IMR-90 (cell line): ENCODE measurements at regions not wholly inside any gene's neighbourhood (a gene's known extent, or its start where the extent isn't known, plus 50 kb on each side); places are given as distances from the start of the nearest gene placed in this dataset.

Source experiments
- ATAC-seq: fragments of 200-7000 bp; cut with Tn5 transposase; 2 replicates; pipeline ENCODE4 v1.9.1; 2020; ENCODE audit warnings: low read depth, mild to moderate bottlenecking, moderate library complexity
- BruUV-seq: library from RNA; stranded (reverse); fragments of 400-500 nt; replicated peaks from 2 replicates; lab custom pipeline; 2021; lab: Mats Ljungman, UMichigan
- CTCF ChIA-PET: fragments of 300-600 bp; formaldehyde crosslinking; extraction: SDS; loops from one replicate; lab custom pipeline; 2021; ENCODE audit warnings: antibody characterized with exemption; lab: Yijun Ruan, JAX
- POLR2A ChIA-PET: fragments of 300-600 bp; sonication (Branson Sonifier 250); formaldehyde crosslinking; loops from one replicate; lab custom pipeline; 2022; ENCODE audit warnings: antibody characterized with exemption; ENCODE audit not compliant: unreplicated experiment; lab: Charles Lee
- DNase-seq: peaks from one replicate; pipeline ENCODE4 v3.0.0; 2013
- H2AFZ ChIP-seq: replicated peaks from 2 replicates; pipeline ENCODE3; 2013; ENCODE audit warnings: low read length, mild to moderate bottlenecking; ENCODE audit not compliant: poor library complexity
- H2AK5ac ChIP-seq: 2 replicates; pipeline ENCODE4 v1.6.1; 2013; ENCODE audit warnings: low read depth, low read length, inconsistent platforms
- H2AK9ac ChIP-seq: replicated peaks from 2 replicates; pipeline ENCODE3; 2013; ENCODE audit warnings: mild to moderate bottlenecking, low read depth, low read length, moderate library complexity; ENCODE audit not compliant: poor library complexity
- H2BK120ac ChIP-seq: 2 replicates; pipeline ENCODE4 v1.6.1; 2013; ENCODE audit warnings: low read depth, low read length, inconsistent platforms
- H2BK15ac ChIP-seq: 3 replicates; pipeline ENCODE4 v1.6.1; 2013; ENCODE audit warnings: low read depth, low read length, inconsistent platforms
- H2BK20ac ChIP-seq: 2 replicates; pipeline ENCODE4 v1.6.1; 2013; ENCODE audit warnings: low read depth, mild to moderate bottlenecking, inconsistent platforms, low read length, moderate library complexity
- H2BK5ac ChIP-seq: 2 replicates; pipeline ENCODE4 v1.6.1; 2013; ENCODE audit warnings: mild to moderate bottlenecking, low read depth, low read length, inconsistent platforms; ENCODE audit not compliant: poor library complexity, severe bottlenecking
- H3K14ac ChIP-seq: replicated peaks from 2 replicates; pipeline ENCODE4 v1.6.1; 2013; ENCODE audit warnings: low read depth, low read length, inconsistent platforms
- H3K18ac ChIP-seq: 2 replicates; pipeline ENCODE4 v1.6.1; 2013; ENCODE audit warnings: low read depth, low read length, control low read depth
- H3K23ac ChIP-seq: 2 replicates; pipeline ENCODE4 v1.6.1; 2013; ENCODE audit warnings: low read depth, low read length, inconsistent platforms
- H3K27ac ChIP-seq: 2 replicates; pipeline ENCODE4 v1.5.1; 2013; ENCODE audit warnings: mild to moderate bottlenecking, control low read depth, low read length; ENCODE audit not compliant: insufficient read depth
- H3K27me3 ChIP-seq: 2 replicates; pipeline ENCODE4 v1.6.1; 2013; ENCODE audit warnings: low read length; ENCODE audit not compliant: control insufficient read depth, insufficient read depth
- H3K36me3 ChIP-seq: 2 replicates; pipeline ENCODE4 v1.6.1; 2013; ENCODE audit warnings: low read length, mixed read lengths; ENCODE audit not compliant: control insufficient read depth, insufficient read depth
- H3K4ac ChIP-seq: 2 replicates; pipeline ENCODE4 v1.6.1; 2013; ENCODE audit warnings: low read depth, low read length, inconsistent platforms
- H3K4me1 ChIP-seq: 2 replicates; pipeline ENCODE4 v1.6.1; 2013; ENCODE audit warnings: low read length, mixed read lengths; ENCODE audit not compliant: control insufficient read depth, insufficient read depth
- H3K4me2 ChIP-seq: 2 replicates; pipeline ENCODE4 v1.6.1; 2013; ENCODE audit warnings: low read depth, mild to moderate bottlenecking, control low read depth, low read length, moderate library complexity
- H3K4me3 ChIP-seq: 2 replicates; pipeline ENCODE4 v1.5.1; 2013; ENCODE audit warnings: low read depth, mild to moderate bottlenecking, control low read depth, low read length, moderate library complexity; ENCODE audit not compliant: insufficient read depth
- H3K56ac ChIP-seq: 2 replicates; pipeline ENCODE4 v1.6.1; 2013; ENCODE audit warnings: low read length, inconsistent platforms; ENCODE audit not compliant: insufficient read depth; ENCODE audit errors: extremely low read depth
- H3K79me1 ChIP-seq, 2 experiments: 2 replicates each; pipeline ENCODE4 v1.6.1; 2013; ENCODE audit warnings: low read length in 2 of 2, inconsistent platforms in 1 of 2, low read depth in 1 of 2
- H3K9ac ChIP-seq: 2 replicates; pipeline ENCODE4 v1.6.1; 2013; ENCODE audit warnings: low read depth, low read length, control low read depth
- H3K9me1 ChIP-seq: 2 replicates; pipeline ENCODE4 v1.6.1; 2013; ENCODE audit warnings: low read length, inconsistent platforms; ENCODE audit not compliant: insufficient read depth
- H3K9me3 ChIP-seq: 2 replicates; pipeline ENCODE4 v1.6.1; 2013; ENCODE audit warnings: low read length; ENCODE audit not compliant: control insufficient read depth, insufficient read depth
- H4K20me1 ChIP-seq: 2 replicates; pipeline ENCODE4 v1.6.1; 2013; ENCODE audit warnings: low read length, inconsistent platforms; ENCODE audit not compliant: insufficient read depth
- H4K5ac ChIP-seq: 2 replicates; pipeline ENCODE4 v1.6.1; 2013; ENCODE audit warnings: mild to moderate bottlenecking, low read depth, low read length, control low read depth
- H4K8ac ChIP-seq, 2 experiments: 2 replicates each; pipeline ENCODE4 v1.6.1; 2013; ENCODE audit warnings: low read depth in 2 of 2, low read length in 2 of 2, control low read depth in 1 of 2, inconsistent platforms in 1 of 2
- H4K91ac ChIP-seq: 2 replicates; pipeline ENCODE4 v1.6.1; 2013; ENCODE audit warnings: low read depth, low read length, inconsistent platforms; ENCODE audit not compliant: insufficient read depth
- CEBPB ChIP-seq: IDR thresholded peaks from 2 replicates; pipeline ENCODE4 v1.6.1; 2012; ENCODE audit warnings: low read depth, low read length, improper control_type of control experiment
- CTCF ChIP-seq: conservative IDR thresholded peaks from 2 replicates; pipeline ENCODE4 v1.5.1; 2012; ENCODE audit warnings: mild to moderate bottlenecking, low read depth, low read length, improper control_type of control experiment
- RAD21 ChIP-seq: IDR thresholded peaks from 2 replicates; pipeline ENCODE4 v1.6.1; 2012; ENCODE audit warnings: low read length, improper control_type of control experiment
- WGBS, 2 experiments: methylation state at CpG; one replicate each; pipeline versions ENCODE4 v1.1.5 to v1.1.7; 2013; ENCODE audit warnings: missing lambda C conversion rate in 2 of 2; ENCODE audit not compliant: insufficient read length in 1 of 2; ENCODE audit errors: extremely low coverage in 2 of 2; 5-methylcytosine and 5-hydroxymethylcytosine counted together
- dilution Hi-C: fragments of 300-500 bp; cut with HindIII; formaldehyde crosslinking; loops from one replicate; pipeline ENCODE4 v1.14.3; 2018; ENCODE audit warnings: low sequenced_read_pairs; ENCODE audit not compliant: unreplicated experiment
- in situ Hi-C: fragments of 300-500 bp; cut with MboI; formaldehyde crosslinking; loops from 3 replicates; pipeline ENCODE4 v1.14.3; 2019; ENCODE audit warnings: low sequenced_read_pairs, inconsistent platforms, mixed read lengths
- intact Hi-C: fragments of 100-400 bp; cut with micrococcal nuclease; formaldehyde crosslinking; loops from 2 replicates; pipeline ENCODE4 v1.10.0; 2022
- TF ChIP-seq, protein P1 (sequence below): fragments of 150-350 bp; IDR thresholded peaks from 2 replicates; pipeline ENCODE4 v1.6.1; 2016; ENCODE audit warnings: low read depth, mild to moderate bottlenecking, low read length, moderate library complexity, borderline replicate concordance

GRCh38 chr17:69706127-69706526, 291.6 kb downstream of the MAP2K6 start:
- Histone ChIP-seq H2BK20ac (no peak overlapping the region), H2BK5ac (no peak overlapping the region), H4K91ac (no peak overlapping the region), H3K9ac (no peak overlapping the region), H3K4me3 (no peak overlapping the region), H3K56ac (no peak overlapping the region), H3K36me3 (no peaks in the 10 kb centered on the region), H3K27me3 (no peaks in the 10 kb centered on the region), H3K18ac (no peak overlapping the region), H3K23ac (no peak overlapping the region), H4K8ac (no peak overlapping the region), H3K4me2 (no peak overlapping the region), H4K20me1 (no peaks in the 10 kb centered on the region), H2BK15ac (no peak overlapping the region), H3K4ac (no peak overlapping the region), H2AFZ (no peak overlapping the region), H3K14ac (no peak overlapping the region), H3K79me1 (no peaks in the 10 kb centered on the region), H3K4me1 (no peaks in the 10 kb centered on the region), H3K9me1 (no peaks in the 10 kb centered on the region), H3K9me3 (no peaks in the 10 kb centered on the region), H2AK9ac (no peak overlapping the region), H3K27ac (no peak overlapping the region), H2BK120ac (no peak overlapping the region), H4K5ac (no peak overlapping the region), H2AK5ac (no peak overlapping the region)
- CTCF ChIA-PET = no interaction called here
- DNase-seq (no peak), ATAC-seq (no peak)
- in situ Hi-C loops (no loop called here), dilution Hi-C loops (no loop called here), intact Hi-C loops (no loop called here)
- WGBS, 2 experiments = no CpG with 5 or more reads among the region's 2 CpGs
- no peak for TF ChIP-seq CEBPB
- TF ChIP-seq CTCF = no peak
- no peak for TF ChIP-seq RAD21
- TF ChIP-seq, protein P1, sequence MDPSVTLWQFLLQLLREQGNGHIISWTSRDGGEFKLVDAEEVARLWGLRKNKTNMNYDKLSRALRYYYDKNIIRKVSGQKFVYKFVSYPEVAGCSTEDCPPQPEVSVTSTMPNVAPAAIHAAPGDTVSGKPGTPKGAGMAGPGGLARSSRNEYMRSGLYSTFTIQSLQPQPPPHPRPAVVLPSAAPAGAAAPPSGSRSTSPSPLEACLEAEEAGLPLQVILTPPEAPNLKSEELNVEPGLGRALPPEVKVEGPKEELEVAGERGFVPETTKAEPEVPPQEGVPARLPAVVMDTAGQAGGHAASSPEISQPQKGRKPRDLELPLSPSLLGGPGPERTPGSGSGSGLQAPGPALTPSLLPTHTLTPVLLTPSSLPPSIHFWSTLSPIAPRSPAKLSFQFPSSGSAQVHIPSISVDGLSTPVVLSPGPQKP = no peak
- BruUV-seq = no TSS peak
- POLR2A ChIA-PET = no interaction called here
